PC-9 (cell line): ENCODE measurements at regions not wholly inside any gene's neighbourhood (a gene's known extent, or its start where the extent isn't known, plus 50 kb on each side); places are given as distances from the start of the nearest gene placed in this dataset.

ENCODE experiments used
- CTCF ChIP-seq: fragments of 200-600 bp; sonication (generic); conservative IDR thresholded peaks from 2 replicates; pipeline ENCODE4 v1.6.1; 2017; ENCODE audit warnings: mixed run types, antibody characterized with exemption, mild to moderate bottlenecking, moderate library complexity
- EZH2 ChIP-seq: fragments of 200-600 bp; sonication (generic); IDR thresholded peaks from 2 replicates; pipeline ENCODE4 v1.8.0; 2017; ENCODE audit warnings: antibody characterized with exemption, low read depth

- TF ChIP-seq CTCF (no peak), EZH2 (no peak)
Measured at GRCh38 chr14:79951572-79951971, 259.7 kb downstream of the DIO2 start.
